Brain microvascular endothelial cell (primary cell): ENCODE measurements at regions not wholly inside any gene's neighbourhood (a gene's known extent, or its start where the extent isn't known, plus 50 kb on each side); places are given as distances from the start of the nearest gene placed in this dataset.

ENCODE experiments used
- DNase-seq: peaks from one replicate; pipeline ENCODE4 v3.0.0-alpha.2; 2020
- H3K27ac ChIP-seq: fragments of 250-450 bp; sonication (Bioruptor Pico); 2 replicates; pipeline ENCODE4 v1.5.1; 2020; ENCODE audit warnings: mild to moderate bottlenecking, moderate library complexity
- H3K27me3 ChIP-seq: fragments of 250-450 bp; sonication (Bioruptor Pico); replicated peaks from 2 replicates; pipeline ENCODE4 v1.5.1; 2020; ENCODE audit warnings: mild to moderate bottlenecking
- H3K36me3 ChIP-seq: fragments of 250-450 bp; sonication (Bioruptor Pico); replicated peaks from 2 replicates; pipeline ENCODE4 v1.5.1; 2020; ENCODE audit warnings: mild to moderate bottlenecking
- H3K4me3 ChIP-seq: 2 replicates; pipeline ENCODE4 v1.5.1; 2011; ENCODE audit warnings: low read depth, mild to moderate bottlenecking, control low read depth, low read length, moderate library complexity
- in situ Hi-C: cut with HindIII; loops from 2 replicates; pipeline ENCODE4 v1.10.0; 2017; ENCODE audit warnings: low sequenced_read_pairs, low pct_ligation_motif_present
- TF ChIP-seq, protein P1 (sequence below): IDR thresholded peaks from 2 replicates; pipeline ENCODE4 v1.5.1; 2011; ENCODE audit warnings: low read depth, mild to moderate bottlenecking, moderate library complexity, low read length, control low read depth, inconsistent platforms; ENCODE audit errors: missing control alignments

DNA sequence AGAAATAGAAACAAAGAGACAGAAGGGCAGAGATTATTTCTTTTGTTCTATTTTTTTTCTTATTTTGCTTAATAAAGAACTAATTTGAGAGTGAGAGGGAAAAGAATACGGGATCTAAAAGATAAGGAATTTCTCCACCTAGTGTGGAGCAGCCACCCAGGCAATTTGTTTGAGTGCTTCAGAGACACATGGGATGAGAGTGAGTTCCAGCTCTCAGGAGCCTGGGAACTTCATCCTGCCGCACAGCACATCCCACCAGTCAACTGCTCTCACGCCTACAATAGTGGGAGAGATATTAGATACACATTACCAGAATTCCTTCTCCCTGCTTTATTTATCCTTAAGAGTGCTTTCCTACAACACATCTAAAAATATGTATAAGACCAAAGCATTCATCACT is 946.4 kb downstream of the PDHA2 start:
- no peak overlapping the region for H3K27ac ChIP-seq
- H3K4me3 ChIP-seq: no peak overlapping the region
- TF ChIP-seq, protein P1, sequence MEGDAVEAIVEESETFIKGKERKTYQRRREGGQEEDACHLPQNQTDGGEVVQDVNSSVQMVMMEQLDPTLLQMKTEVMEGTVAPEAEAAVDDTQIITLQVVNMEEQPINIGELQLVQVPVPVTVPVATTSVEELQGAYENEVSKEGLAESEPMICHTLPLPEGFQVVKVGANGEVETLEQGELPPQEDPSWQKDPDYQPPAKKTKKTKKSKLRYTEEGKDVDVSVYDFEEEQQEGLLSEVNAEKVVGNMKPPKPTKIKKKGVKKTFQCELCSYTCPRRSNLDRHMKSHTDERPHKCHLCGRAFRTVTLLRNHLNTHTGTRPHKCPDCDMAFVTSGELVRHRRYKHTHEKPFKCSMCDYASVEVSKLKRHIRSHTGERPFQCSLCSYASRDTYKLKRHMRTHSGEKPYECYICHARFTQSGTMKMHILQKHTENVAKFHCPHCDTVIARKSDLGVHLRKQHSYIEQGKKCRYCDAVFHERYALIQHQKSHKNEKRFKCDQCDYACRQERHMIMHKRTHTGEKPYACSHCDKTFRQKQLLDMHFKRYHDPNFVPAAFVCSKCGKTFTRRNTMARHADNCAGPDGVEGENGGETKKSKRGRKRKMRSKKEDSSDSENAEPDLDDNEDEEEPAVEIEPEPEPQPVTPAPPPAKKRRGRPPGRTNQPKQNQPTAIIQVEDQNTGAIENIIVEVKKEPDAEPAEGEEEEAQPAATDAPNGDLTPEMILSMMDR: no peak
- no peaks in the 10 kb centered on the region for H3K27me3 ChIP-seq
- H3K36me3 ChIP-seq: no peaks in the 10 kb centered on the region
- in situ Hi-C loops: no loop called here
- DNase-seq: no peak

- no peak overlapping the region for H3K4me3 ChIP-seq
- in situ Hi-C loops: no loop called here
- no peak overlapping the region for H3K27ac ChIP-seq
- no peaks in the 10 kb centered on the region for H3K27me3 ChIP-seq
- DNase-seq: no peak
- no peaks in the 10 kb centered on the region for H3K36me3 ChIP-seq
- TF ChIP-seq, protein P1: no peak
Observed at GRCh38 chr4:96787766-96788165, 947.9 kb downstream of the PDHA2 start.

DNA sequence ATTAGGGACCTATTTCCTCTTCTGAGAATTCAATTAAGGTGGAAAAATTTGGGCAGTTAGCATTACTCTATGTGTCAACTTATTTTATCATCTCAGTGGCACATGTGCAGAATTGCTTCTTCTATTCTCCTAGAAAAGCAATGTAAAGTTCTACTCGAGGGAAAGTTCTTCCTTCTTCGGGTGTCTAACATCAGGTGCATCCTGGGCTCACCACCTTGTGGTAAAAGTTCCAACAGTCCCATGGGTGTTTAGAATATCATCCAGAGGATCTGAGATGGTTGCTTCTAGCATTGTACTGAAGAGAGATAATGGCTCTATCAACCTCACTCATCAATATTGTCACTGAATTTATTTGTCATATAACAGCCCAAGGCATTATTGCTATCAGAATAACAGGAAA is 969.7 kb downstream of the PDHA2 start:
- DNase-seq: no peak
- TF ChIP-seq, protein P1: no peak
- H3K36me3 ChIP-seq: no peaks in the 10 kb centered on the region
- no peaks in the 10 kb centered on the region for H3K27me3 ChIP-seq
- H3K27ac ChIP-seq: no peak overlapping the region
- H3K4me3 ChIP-seq: no peak overlapping the region
- in situ Hi-C loops: no loop called here

GRCh38 chr4:96827086-96827485 is 987.2 kb downstream of the PDHA2 start:
- TF ChIP-seq, protein P1: no peak
- in situ Hi-C loops: no loop called here
- H3K27ac ChIP-seq: no peak overlapping the region
- H3K36me3 ChIP-seq: no peaks in the 10 kb centered on the region
- H3K27me3 ChIP-seq: no peaks in the 10 kb centered on the region
- H3K4me3 ChIP-seq: no peak overlapping the region
- no peak for DNase-seq

DNA sequence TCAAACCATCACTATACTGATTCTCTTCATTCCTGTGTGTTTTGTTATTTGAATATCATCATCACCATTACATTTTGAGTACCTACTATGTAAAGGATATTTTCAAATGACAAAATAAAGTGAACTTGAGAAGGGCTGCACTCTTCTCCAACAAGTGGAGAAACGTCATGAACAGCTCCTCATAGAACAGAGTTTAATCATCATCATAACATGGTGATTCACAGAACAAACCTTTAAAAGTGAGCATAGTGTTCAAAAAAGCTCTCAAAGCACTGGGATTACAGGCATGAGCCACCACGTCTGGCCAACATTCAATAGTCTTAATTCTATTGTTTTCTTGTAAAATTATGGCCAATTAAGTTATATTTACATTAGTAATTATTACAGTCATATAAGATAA is 993.9 kb downstream of the PDHA2 start:
- H3K4me3 ChIP-seq: no peak overlapping the region
- peak; percentile 47 for DNase-seq
- TF ChIP-seq, protein P1: no peak
- H3K27ac ChIP-seq: no peak overlapping the region
- H3K27me3 ChIP-seq: no peaks in the 10 kb centered on the region
- no peaks in the 10 kb centered on the region for H3K36me3 ChIP-seq
- in situ Hi-C loops: no loop called here

- Histone ChIP-seq H3K27ac (no peak overlapping the region), H3K27me3 (no peaks in the 10 kb centered on the region), H3K36me3 (no peaks in the 10 kb centered on the region), H3K4me3 (no peak overlapping the region)
- DNase-seq: no peak
- TF ChIP-seq, protein P1: no peak
- in situ Hi-C loops: no loop called here
Observed at GRCh38 chr4:96835991-96836390, 996.1 kb downstream of the PDHA2 start.
